Skeletal muscle cell (primary cell): ENCODE measurements at regions not wholly inside any gene's neighbourhood (a gene's known extent, or its start where the extent isn't known, plus 50 kb on each side); places are given as distances from the start of the nearest gene placed in this dataset.
"Not testable (repeated sequence)": the region's sequence is repeated elsewhere in the genome, so short reads cannot be mapped to it uniquely, and the experiment has no call there.

Experiments used
- DNase-seq: peaks from one replicate; pipeline ENCODE4 v3.0.0-alpha.2; 2010; ENCODE audit warnings: low read depth
- H3K4me3 ChIP-seq: 2 replicates; pipeline ENCODE4 v1.5.1; 2011; ENCODE audit warnings: low read depth, mild to moderate bottlenecking, control low read depth, low read length, moderate library complexity

- not testable (repeated sequence) for H3K4me3 ChIP-seq, DNase-seq
These were observed 335.6 kb downstream of the ADGRL2 start for GRCh38 chr1:82136351-82136750.

- no peak for DNase-seq
- no peak overlapping the region for H3K4me3 ChIP-seq
These were observed 325.1 kb downstream of the ADGRL2 start for GRCh38 chr1:82125866-82126265.

GRCh38 chr1:82125119-82125518 lies 324.4 kb downstream of the ADGRL2 start:
- no peak overlapping the region for H3K4me3 ChIP-seq
- no peak for DNase-seq

GRCh38 chr1:82121421-82121820 lies 320.7 kb downstream of the ADGRL2 start:
- no peak for DNase-seq
- no peak overlapping the region for H3K4me3 ChIP-seq

GRCh38 chr1:82116105-82116504 lies 315.4 kb downstream of the ADGRL2 start:
- no peak for DNase-seq
- H3K4me3 ChIP-seq = no peak overlapping the region

GRCh38 chr1:82114887-82115286 lies 314.2 kb downstream of the ADGRL2 start:
- DNase-seq = no peak
- H3K4me3 ChIP-seq = no peak overlapping the region

- peak; percentile 12 for DNase-seq
- no peak overlapping the region for H3K4me3 ChIP-seq
These were observed 309.9 kb downstream of the ADGRL2 start for GRCh38 chr1:82110366-82111254.

GRCh38 chr1:82108843-82109242 lies 308.1 kb downstream of the ADGRL2 start:
- H3K4me3 ChIP-seq = no peak overlapping the region
- DNase-seq = no peak

GRCh38 chr1:82106672-82107071 lies 305.9 kb downstream of the ADGRL2 start:
- H3K4me3 ChIP-seq = no peak overlapping the region
- DNase-seq = no peak

GRCh38 chr1:82099170-82099569 lies 298.4 kb downstream of the ADGRL2 start:
- H3K4me3 ChIP-seq = no peak overlapping the region
- DNase-seq = no peak

- H3K4me3 ChIP-seq = no peak overlapping the region
- no peak for DNase-seq
These were observed 293.4 kb downstream of the ADGRL2 start for GRCh38 chr1:82094136-82094535.

- peak; percentile 68 for DNase-seq
- H3K4me3 ChIP-seq = no peak overlapping the region
These were observed 291.0 kb downstream of the ADGRL2 start for GRCh38 chr1:82091729-82092128.

GRCh38 chr1:82091265-82091664 lies 290.5 kb downstream of the ADGRL2 start:
- DNase-seq = no peak
- H3K4me3 ChIP-seq = no peak overlapping the region

- H3K4me3 ChIP-seq = no peak overlapping the region
- DNase-seq = no peak
These were observed 289.4 kb downstream of the ADGRL2 start for GRCh38 chr1:82090104-82090503.

GRCh38 chr1:82086739-82087138 lies 286.0 kb downstream of the ADGRL2 start:
- no peak overlapping the region for H3K4me3 ChIP-seq
- no peak for DNase-seq

- no peak for DNase-seq
These were observed 278.9 kb downstream of the ADGRL2 start for GRCh38 chr1:82079607-82080006.

GRCh38 chr1:82073659-82074058 lies 272.9 kb downstream of the ADGRL2 start:
- H3K4me3 ChIP-seq = no peak overlapping the region
- no peak for DNase-seq

More at GRCh38 chr1:82079607-82080006, 278.9 kb downstream of the ADGRL2 start:
- no peak overlapping the region for H3K4me3 ChIP-seq

GRCh38 chr1:82073071-82073470 lies 272.3 kb downstream of the ADGRL2 start:
- H3K4me3 ChIP-seq = no peak overlapping the region
- DNase-seq = no peak

- no peak overlapping the region for H3K4me3 ChIP-seq
- DNase-seq = no peak
These were observed 265.2 kb downstream of the ADGRL2 start for GRCh38 chr1:82065916-82066315.

GRCh38 chr1:82064691-82065090 lies 264.0 kb downstream of the ADGRL2 start:
- DNase-seq = no peak
- no peak overlapping the region for H3K4me3 ChIP-seq

- H3K4me3 ChIP-seq = no peak overlapping the region
- no peak for DNase-seq
These were observed 261.5 kb downstream of the ADGRL2 start for GRCh38 chr1:82062206-82062605.
